NCI-H146 treated with DMSO at 0.1 percent for 48 hours (cell line): ENCODE measurements at regions not wholly inside any gene's neighbourhood (a gene's known extent, or its start where the extent isn't known, plus 50 kb on each side); places are given as distances from the start of the nearest gene placed in this dataset.
A peak's percentile ranks its signal among the peaks of the same experiment; 100 is the strongest.

Experiments
- DNase-seq: peaks from one replicate; lab custom pipeline; 2025; ENCODE audit not compliant: unreplicated experiment; lab: John Stamatoyannopoulos, UW

DNA sequence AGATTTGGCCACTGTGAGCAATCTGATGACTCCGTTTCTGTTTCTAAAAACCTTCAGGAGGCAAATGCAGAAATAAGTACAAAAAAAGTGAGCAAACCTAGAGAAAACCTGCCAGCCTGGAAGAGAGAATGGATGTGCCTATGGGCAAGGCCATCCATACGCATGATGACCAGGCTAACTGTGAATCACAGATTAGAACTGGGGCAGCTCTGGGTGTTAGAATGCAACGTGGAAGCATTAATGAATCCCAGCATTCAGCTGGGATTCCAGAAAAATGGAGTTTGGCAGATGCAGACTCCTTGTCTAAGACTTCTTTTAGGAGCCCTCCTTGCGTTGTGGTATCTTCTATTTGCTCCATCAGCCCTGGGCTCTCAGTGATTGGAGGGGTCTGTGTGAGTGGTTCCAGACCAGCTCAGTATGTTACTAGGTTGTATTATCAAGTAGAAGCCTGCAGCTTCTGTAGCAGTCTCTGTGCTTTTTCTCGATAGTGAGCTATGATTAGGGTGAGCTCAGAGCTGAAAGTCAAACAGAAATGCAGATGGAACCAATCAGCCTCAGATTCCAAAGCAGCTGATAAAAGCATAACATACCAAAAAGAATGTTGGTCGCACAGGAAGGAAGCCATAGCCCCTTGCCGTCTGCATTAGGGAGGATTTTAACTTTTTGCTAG, 154.0 kb downstream of the PSMG1 start:
- DNase-seq: no peak

DNA sequence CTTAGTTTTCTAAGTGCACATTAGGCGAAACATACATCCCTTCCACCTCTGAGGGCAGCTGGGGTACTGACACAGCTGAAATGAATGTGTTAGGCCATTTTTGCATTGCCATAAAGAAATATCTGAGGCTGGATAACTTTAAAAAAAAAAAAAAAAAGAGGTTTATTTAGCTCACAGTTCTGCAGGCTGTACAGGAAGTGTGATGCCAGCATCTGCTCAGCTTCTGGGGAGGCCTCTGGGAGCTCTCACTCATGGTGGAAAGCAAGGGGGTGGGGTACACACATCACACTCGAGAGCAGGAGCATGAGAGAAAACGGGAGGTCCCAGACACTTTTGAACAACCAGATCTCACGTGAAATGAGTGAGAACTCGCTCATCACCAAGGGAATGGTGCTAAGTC, 158.1 kb downstream of the PSMG1 start:
- DNase-seq: no peak

DNA sequence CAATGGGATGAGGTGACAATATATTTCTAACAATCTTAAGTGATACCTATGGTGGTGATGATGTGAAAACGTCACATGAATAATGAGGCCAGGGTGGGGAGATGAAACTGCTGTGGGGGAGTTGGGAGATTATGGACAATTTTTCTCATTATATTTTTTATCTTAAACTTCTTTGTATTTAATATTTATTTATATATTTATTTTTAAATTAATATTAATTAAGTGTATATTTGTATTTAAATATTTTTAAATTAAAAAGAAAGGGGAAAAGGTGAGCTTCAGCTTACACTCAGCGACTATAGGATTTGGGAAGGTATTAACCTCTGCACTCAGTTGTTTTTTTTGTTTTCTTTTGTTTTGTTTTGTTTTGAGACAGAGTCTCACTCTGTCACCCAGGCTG, 158.7 kb downstream of the PSMG1 start:
- DNase-seq: no peak

DNA sequence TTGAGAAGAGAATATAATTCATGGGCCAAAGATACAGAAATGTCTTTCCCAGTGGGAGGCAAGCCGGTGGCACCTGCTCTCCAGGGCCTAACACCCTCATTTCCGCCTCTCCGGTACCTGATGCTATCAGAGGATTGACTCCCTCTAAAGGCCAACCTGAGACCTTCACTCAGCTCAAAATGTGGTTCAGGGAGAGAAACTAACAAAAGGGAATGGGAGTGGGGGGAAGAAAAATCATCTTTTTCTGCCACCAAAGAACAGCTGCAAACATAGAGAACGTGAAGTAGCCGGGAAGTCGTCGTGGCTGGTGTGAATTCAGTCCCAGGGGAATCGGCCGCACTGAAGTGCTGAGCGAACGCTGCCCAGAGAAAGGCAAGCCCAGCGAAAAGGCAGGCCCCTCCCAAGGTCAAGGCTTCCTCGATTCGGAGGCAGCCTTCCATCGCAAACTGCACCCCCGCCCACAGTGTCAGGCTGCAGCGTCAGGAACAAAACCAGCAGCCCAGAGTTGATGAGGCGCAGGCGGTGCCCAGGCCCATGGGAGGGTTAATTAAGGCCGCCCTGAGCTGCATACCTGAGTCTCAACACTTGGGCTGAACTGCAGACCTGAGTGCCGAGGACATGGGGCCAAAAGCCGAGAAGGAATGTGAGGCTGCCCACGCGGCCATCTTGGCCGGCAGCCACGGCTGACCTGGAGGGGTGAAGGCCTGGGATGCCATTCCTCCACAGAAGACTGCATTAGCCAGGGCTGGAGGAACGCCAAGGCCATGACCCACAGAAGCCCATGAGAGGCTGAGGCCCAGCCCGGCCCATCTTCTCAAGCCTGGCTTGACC, 160.2 kb downstream of the PSMG1 start:
- peak; percentile 80 for DNase-seq

DNA sequence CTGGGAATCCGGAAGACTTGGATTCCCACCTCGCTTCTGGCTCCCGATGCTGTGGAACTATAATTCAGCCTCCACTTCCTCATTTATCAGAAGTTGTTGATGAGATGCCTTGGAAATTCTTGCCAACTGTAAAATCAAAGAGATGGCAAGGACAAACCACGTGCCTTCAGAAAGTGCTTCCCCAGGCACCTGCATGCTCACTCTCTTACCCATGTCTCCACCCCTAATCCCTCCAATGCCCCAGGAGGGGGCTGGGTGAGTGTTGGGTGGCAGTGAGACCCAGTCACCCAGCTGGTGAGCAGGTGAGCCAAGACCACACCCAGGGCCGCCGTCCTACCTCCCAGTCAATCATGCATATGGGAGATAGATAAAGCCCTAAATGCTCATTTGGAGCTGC, 160.8 kb downstream of the PSMG1 start:
- DNase-seq: no peak

DNA sequence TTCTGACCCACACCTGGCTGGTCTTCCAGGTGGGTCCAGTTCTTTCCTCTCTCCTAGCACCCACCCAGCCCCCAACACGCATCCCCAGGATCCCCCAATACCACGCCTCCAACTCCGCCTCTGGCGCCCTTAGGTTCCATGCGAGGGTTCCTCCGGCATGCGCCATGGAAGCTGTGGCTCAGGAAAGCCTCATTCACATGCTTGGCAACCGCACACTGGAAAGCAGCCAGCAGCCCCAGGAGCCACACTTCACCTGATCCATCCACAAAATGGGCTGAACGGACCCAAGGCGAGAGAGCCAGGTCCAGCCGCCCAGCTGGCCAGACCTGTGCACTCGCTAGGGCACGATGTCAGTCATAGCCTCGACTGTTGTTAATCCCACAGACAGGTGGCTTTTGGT, 161.2 kb downstream of the PSMG1 start:
- DNase-seq: no peak

DNA sequence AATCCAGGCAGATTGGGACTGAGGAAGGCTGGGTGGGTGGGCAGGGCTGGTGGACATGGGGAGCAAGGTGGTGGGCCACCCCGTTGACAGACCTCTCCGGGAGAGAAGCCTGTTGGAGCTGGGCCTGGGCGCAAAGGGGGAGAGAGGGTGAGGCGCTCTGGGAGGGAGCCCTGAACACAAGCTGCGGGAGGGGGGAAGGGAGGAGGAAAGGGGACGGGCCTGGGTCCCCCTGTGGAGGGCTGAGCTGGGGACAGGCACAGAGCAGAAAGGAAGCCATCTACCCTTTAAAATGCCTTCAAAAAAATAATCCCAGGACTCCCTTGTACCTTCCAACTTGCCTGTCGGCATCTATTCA, 161.8 kb downstream of the PSMG1 start:
- DNase-seq: no peak

DNA sequence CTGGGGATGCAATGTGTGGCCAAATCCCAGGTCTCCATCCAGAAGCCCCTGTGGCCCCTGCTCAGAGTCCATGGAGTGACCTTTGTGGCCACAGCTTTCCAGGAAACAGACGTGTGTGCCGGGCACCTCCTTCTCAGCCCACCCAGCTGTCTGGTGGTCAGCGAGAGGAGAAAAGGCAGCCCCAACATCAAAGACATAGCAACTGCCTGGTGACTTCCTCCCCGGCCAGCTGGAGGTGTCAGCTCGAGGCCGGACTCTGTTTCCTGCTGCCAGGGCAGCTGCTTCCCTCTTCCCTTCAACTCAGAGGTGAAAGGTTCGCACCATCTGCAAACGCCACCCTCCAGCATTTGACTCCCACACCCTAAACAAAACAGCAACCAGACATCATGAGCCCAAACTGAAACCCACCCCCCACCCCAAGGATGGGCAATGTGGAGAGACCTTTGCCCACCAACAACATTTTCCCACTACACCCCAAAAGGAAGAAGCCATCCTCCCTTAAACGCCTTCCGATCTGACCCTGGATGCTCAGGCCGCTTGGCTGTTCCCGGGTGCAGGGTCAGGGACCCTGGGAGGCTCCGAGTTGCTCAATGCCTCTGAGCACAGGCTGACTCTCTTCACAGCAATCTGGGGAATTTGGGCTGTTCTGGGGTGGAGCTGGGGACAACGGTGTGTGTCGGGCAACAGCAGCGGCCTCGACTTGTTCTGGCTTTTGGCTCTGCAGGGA, 162.3 kb downstream of the PSMG1 start:
- no peak for DNase-seq

DNA sequence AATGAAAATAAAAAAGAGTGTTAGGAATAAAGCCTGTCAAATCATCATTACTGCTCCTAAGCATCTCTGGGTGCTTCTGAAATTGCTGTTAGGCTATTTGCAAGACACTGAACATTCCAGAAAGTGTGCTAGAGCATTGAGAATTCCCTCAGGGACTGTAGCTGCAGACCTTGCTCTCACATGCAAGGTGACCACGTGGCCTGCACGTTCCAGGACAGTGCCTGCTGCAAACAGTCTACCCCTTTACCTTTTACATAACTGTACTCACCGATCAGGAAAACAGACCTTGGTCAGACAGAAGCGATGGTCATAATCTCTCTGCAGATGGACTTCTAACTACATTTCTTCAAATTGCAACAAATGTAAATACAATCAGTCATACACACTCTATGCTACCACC, 164.5 kb downstream of the PSMG1 start:
- no peak for DNase-seq

DNA sequence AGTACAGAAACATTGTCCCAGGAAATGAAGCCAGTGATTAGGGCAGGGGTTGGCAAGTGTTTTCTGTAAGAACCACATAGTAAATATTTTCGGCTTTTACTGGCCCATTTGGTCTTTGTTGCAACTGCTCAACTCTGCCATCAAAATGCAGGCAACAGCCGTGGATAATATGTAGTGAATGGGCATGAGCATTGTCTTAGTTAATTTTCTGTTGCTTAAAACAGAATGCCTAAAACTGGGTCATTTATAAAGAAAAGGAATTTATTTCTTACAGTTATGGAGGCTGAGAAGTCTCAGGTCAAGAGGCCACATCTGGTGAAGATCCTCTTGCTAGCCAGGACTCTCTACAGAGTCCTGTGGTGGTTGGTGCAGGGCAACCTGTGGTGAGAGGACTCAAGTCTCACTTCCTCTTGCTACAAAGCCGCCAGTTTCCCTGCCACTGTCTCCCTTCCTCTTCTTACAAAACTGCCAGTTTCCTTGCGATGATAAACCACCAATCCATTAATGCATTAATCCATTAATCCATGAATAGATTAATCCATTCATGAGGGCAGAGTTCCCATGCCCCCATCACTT, 166.4 kb downstream of the PSMG1 start:
- no peak for DNase-seq

DNA sequence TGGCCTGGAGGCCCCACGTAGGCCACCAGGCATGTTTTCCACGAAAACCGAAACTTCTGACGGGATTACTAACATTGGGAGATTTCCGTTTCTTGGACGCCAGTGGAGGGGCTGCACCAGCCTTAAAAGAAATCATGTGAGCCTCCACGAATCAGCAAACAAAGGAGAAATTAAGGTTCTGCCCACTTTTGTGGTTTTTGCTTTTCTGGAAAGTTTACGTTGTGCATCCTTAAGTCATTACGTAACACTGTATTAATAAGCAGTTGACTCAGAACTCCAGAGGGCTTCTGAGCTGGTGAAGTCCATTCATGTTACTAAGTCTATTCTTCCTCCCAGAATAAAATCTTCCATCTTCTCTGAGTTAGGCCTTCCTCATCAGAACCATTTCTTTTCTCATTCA, 168.5 kb downstream of the PSMG1 start:
- no peak for DNase-seq

DNA sequence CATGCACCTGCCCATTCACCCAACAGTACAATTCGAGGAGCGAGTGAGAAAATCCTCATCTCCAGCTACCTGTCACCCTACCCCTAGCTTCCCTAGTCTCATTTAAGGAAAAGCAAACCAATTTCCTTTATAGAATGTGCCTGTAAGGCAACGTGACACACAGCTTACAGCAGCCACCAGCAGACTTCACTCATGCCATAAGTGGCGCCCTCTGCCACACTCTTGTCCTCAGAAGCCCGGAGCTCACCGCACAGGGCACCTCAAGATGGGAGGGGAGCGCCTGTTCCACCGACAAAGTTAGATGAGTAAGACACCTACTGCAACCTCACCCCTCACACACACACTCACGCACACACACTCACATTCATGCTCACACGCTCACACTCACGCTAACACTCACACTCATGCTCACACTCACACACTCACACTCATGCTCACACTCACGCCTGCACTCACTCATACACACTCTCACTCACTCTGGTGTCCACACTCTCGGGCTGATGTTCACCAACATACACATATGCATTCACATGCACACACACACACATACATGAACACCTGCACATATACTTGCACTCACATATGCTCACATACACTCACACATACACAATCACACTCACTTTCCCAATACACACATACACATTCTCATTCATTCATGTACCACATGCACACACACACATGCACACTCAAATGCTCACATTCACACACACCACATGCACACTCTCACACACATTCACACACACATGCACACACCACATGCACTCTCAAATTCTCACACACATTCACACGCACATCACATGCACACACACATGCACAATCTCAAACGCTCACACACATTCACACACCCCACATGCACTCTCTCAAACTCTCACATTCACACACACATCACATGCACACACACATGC, 170.7 kb downstream of the PSMG1 start:
- DNase-seq: no peak

DNA sequence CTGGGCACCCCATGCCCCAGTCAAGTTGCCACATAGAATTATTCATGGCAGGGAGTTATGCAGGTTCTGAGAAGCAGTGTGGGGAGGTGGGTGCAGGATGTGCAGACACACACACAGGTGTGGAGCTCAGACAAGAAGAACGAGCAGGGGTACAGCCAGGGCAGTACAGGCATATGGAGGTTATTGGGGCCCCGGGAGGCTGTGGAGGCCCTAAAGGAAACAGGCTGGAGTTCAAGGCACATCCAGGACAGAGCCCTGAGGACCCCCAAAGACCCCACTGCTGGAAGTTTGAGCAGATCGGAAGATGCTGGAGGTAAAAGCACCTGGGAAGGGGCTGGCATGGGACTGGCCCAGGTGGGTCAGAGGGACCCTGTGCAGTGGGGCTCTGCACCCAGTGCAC, 171.3 kb downstream of the PSMG1 start:
- DNase-seq: no peak

DNA sequence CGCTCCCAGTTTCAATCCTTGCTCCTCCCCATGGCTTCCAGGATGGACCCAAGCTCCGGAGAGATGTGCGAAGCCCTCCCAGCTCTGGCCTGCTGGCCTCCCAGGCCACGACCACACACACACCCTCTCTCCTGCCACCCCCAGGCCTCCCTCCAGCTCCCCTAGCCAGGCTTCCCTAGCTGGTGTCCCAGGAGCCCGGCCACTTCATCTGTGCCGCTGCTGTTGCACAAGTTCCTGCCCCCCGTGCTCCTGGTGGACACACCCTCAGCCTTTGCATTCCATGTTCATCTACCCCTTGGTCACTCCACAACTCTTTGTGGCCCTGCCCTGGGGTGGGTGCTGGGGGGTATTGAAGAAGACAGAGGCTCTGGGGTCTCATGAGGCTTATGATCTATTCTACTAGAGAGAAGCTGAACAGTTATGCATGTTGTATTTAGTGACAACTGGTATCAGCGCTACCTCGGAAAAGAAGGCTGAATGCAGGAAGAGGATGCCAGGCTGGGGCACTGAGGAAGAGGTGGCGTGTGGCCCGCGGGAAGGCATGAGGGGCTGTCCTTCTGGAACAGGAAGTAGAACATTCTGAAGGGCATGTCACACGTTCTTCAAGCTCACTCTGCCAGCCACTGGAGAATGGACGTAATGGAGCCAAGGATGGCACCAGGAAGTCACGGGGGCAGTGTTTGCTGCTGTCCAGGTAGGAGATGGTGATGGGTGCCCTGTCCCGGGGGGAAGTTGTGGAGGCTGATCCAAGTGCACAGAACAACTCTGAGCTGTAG, 172.4 kb downstream of the PSMG1 start:
- no peak for DNase-seq

DNA sequence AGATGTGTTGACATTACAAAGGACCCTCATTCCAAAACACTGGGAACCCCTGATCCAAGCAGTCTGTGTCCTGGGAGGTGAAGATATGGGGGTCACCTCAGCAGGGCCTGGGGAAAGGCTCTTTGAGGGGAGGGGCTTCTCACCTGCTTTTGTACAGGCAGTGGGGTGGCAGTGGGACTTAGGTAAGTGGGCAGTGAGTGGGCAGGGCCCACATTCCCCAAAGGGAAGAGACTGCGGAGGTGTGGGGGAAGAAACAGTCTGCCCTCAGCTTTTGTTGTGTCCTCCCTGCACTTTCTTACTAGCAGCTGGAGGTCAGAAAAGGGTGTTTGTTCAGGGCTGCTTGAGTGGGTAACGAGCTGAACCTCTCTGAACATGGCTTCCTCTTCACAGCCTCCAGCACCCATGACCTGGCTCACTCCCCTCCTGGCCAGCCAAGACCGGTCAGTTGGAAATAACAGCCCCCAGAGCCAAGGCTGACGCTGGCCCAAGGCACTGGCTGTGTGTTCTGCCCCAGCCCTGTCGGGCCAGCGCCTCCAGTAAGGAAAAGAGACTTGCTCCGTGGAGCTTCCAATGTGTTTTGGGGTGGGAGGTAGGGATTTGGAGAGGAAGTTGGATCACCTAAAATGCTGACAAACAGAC, 173.5 kb downstream of the PSMG1 start:
- DNase-seq: no peak

DNA sequence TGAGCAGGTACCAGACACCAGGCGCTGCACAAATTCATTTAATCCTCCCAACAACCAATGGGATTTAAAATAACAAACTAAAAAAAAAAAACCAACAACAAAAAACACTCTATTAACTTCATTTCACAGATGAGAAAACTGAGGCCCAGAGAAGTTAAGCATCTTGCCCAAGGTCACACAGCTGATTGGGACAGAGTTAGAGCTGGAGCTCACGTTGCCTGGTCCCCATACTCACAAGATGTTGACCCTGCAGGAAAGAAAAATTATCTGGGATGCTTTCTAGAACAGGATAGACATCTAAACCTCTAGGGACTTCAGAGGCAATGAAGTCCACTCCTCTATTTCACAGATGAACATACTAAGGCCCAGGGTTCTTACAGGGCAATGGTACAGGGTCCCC, 175.3 kb downstream of the PSMG1 start:
- no peak for DNase-seq

DNA sequence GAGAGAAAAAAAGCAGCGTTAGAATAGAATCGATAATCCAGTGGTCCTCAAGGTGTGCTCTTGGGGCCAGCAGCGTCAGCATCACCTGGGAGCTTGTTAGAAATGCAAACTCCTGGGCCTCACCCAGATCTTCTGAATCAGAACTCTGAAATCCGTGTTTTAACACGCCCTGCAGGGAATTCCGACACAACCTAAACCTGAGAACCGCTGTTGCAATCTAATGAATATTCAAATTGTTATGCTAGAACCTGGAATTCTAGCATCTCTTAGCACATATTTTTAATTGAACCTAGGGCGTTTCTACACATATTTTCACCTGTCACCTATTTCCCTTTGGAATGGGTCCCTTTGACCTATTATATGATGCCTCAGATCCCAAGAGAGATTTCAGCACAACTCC, 175.7 kb downstream of the PSMG1 start:
- DNase-seq: no peak

DNA sequence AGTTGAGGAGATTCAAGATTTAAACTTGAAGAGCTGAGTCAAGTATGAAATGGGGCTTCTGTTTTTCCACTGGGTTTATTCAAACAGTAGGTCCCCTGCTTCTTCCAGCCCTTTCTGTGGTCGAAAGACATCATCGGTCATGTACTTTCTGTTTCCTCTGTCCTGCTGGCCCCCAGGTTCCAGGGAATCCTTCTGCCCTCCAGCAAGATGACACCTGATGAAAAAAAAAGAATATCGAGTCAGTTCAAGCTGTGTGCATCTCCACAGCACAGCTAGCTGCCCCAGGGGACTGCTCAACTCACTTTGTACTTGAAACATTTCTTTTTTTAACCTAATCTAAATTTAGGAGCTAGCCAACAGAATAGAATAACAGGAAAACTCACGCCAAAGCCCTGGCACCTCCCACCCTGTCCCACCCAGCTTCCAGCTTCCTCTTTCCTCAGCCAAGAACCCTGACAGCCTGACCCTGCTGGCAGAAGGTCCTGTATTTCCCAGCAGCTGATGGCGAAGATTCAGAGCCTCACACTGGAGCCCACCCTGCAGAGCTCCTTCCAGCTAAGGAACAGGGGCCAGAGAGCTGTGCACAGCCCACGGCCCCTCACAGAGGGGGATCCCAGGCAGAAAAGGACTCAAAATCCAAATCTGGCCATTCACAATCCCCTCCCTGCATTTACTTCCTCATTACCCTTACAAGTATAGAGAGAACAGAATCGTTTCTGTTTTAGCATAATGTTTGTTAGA, 176.5 kb downstream of the PSMG1 start:
- no peak for DNase-seq

DNA sequence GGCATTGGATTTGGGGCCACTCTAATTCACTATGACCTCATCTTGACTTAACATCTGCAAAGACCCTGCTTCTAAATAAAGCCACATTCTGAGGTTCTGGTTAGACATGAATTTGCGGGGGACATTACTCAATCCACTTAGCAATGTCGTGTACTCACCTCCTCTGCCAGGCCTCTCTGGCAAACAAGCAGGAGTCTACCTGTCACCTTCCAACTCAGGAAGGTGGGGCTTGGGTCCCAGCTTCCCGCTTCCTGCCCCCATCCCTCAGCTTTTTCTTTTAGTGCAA, 177.8 kb downstream of the PSMG1 start:
- DNase-seq: no peak
